ENCODE measurements at regions not wholly inside any gene's neighbourhood (a gene's known extent, or its start where the extent isn't known, plus 50 kb on each side); places are given as distances from the start of the nearest gene placed in this dataset.

- TF ChIP-seq CTCF (IDR thresholded peaks at IDR 0.05) (no peak), POLR2A (IDR thresholded peaks at IDR 0.05) (no peak), POLR2AphosphoS5 (IDR thresholded peaks at IDR 0.05) (no peak)
These were observed 325.6 kb downstream of the SS18 start for GRCh38 chr18:25764777-25765176.
